A549 (cell line): ENCODE measurements at regions not wholly inside any gene's neighbourhood (a gene's known extent, or its start where the extent isn't known, plus 50 kb on each side); places are given as distances from the start of the nearest gene placed in this dataset.
"Not testable (repeated sequence)": the region's sequence is repeated elsewhere in the genome, so short reads cannot be mapped to it uniquely, and the experiment has no call there.

Experiments
- ATAC-seq, 2 experiments: fragments of 200-7000 bp in 1 of 2; fragments of >200 bp in 1 of 2; cut with Nextera tagmentation in 1 of 2; cut with Tn5 transposase in 1 of 2; 3 replicates each; pipeline versions ENCODE4 v1.8.0 to v1.9.1; 2018 to 2020; ENCODE audit warnings: mild to moderate bottlenecking in 1 of 2, moderate library complexity in 1 of 2
- CTCF ChIA-PET: fragments of 300-600 bp; sonication (Branson Sonifier 250); formaldehyde crosslinking; extraction: SDS; loops from one replicate; lab custom pipeline; 2021; ENCODE audit warnings: antibody characterized with exemption, inconsistent platforms; lab: Yijun Ruan, JAX
- POLR2A ChIA-PET: fragments of 350-600 bp; formaldehyde crosslinking; extraction: SDS; loops from one replicate; lab custom pipeline; 2021; ENCODE audit warnings: antibody characterized with exemption, inconsistent platforms; lab: Yijun Ruan, JAX
- DNase-seq, 2 experiments: peaks; one replicate each; pipeline versions ENCODE4 v3.0.0 to v3.0.0-alpha.2; 2011 to 2016; ENCODE audit warnings: low read depth in 1 of 2, low spot score in 1 of 2
- FAIRE-seq: peaks from 2 replicates; lab custom pipeline; 2011; peaks lifted over from hg19 to GRCh38; lab: Jason Lieb, UNC
- H3K27ac ChIP-seq, 2 experiments: fragments of >200 bp; sonication (Bioruptor Twin); formaldehyde crosslinking; 3 replicates each; pipeline ENCODE4 v1.5.1; 2016 to 2017
- H3K4me1 ChIP-seq: fragments of >200 bp; sonication (Bioruptor Twin); formaldehyde crosslinking; 3 replicates; pipeline ENCODE4 v1.6.1; 2016
- H3K4me2 ChIP-seq: fragments of >200 bp; sonication (Bioruptor Twin); formaldehyde crosslinking; 3 replicates; pipeline ENCODE4 v1.6.1; 2016
- H3K4me3 ChIP-seq: fragments of >200 bp; sonication (Bioruptor Twin); formaldehyde crosslinking; 3 replicates; pipeline ENCODE4 v1.5.1; 2016
- H3K9me3 ChIP-seq: fragments of >200 bp; sonication (Bioruptor Twin); formaldehyde crosslinking; 3 replicates; pipeline ENCODE4 v1.6.1; 2016
- BHLHE40 ChIP-seq: IDR thresholded peaks from 2 replicates; pipeline ENCODE4 v1.6.1; 2012; ENCODE audit warnings: low read depth, low read length, inconsistent platforms
- CEBPB ChIP-seq, 2 experiments: fragments of >200 bp in 1 of 2; sonication (Bioruptor Twin) in 1 of 2; formaldehyde crosslinking in 1 of 2; IDR thresholded peaks; 2 replicates each; pipeline ENCODE4 v1.6.1; 2012 to 2016
- CHD4 ChIP-seq: fragments of 200-600 bp; sonication (generic); IDR thresholded peaks from 2 replicates; pipeline ENCODE4 v1.6.1; 2016; ENCODE audit warnings: antibody characterized with exemption, mild to moderate bottlenecking, borderline replicate concordance
- E2F6 ChIP-seq: IDR thresholded peaks from 2 replicates; pipeline ENCODE4 v1.6.1; 2012; ENCODE audit warnings: low read depth, borderline replicate concordance
- EHF ChIP-seq: fragments of 250-450 bp; sonication (Bioruptor Pico); IDR thresholded peaks from 2 replicates; pipeline ENCODE4 v1.5.0; 2020; ENCODE audit warnings: mild to moderate bottlenecking
- EHMT2 ChIP-seq: fragments of 200-600 bp; sonication (generic); IDR thresholded peaks from 2 replicates; pipeline ENCODE4 v1.6.1; 2016; ENCODE audit warnings: antibody characterized with exemption, low read depth, mild to moderate bottlenecking, moderate library complexity
- EP300 ChIP-seq, 2 experiments: fragments of >200 bp; sonication (Bioruptor Twin); formaldehyde crosslinking; IDR thresholded peaks; 2 replicates in 1 of 2; 3 replicates in 1 of 2; pipeline ENCODE4 v1.6.1; 2016 to 2017
- FOSB ChIP-seq: fragments of 250-450 bp; sonication (Bioruptor Pico); IDR thresholded peaks from 2 replicates; pipeline ENCODE4 v1.5.0; 2020; ENCODE audit warnings: mild to moderate bottlenecking, moderate library complexity
- FOSL2 ChIP-seq, 2 experiments: fragments of 450-650 bp in 1 of 2; fragments of >200 bp in 1 of 2; sonication (Bioruptor Twin) in 1 of 2; formaldehyde crosslinking; IDR thresholded peaks; 2 replicates each; pipeline versions ENCODE4 v1.5.0 to v1.6.1; 2016 to 2020; ENCODE audit warnings: mild to moderate bottlenecking in 1 of 2, moderate library complexity in 1 of 2
- FOXS1 ChIP-seq: fragments of 250-450 bp; sonication (Bioruptor Pico); IDR thresholded peaks from 2 replicates; pipeline ENCODE4 v1.5.0; 2020; ENCODE audit warnings: mild to moderate bottlenecking, moderate library complexity
- HDAC2 ChIP-seq: fragments of 200-600 bp; sonication (generic); IDR thresholded peaks from 2 replicates; pipeline ENCODE4 v1.6.1; 2016
- HEYL ChIP-seq: fragments of 250-450 bp; sonication (Bioruptor Pico); IDR thresholded peaks from 2 replicates; pipeline ENCODE4 v1.8.0; 2021; ENCODE audit warnings: mild to moderate bottlenecking, moderate library complexity
- HOXB13 ChIP-seq: fragments of 250-450 bp; sonication (Bioruptor Pico); IDR thresholded peaks from 2 replicates; pipeline ENCODE4 v1.5.0; 2020; ENCODE audit warnings: low read depth, mild to moderate bottlenecking, moderate library complexity
- HOXB5 ChIP-seq: fragments of 250-450 bp; sonication (Bioruptor Pico); IDR thresholded peaks from 2 replicates; pipeline ENCODE4 v1.5.0; 2020; ENCODE audit warnings: mild to moderate bottlenecking, moderate library complexity
- JUN ChIP-seq, 2 experiments: fragments of >200 bp; sonication (Bioruptor Twin); formaldehyde crosslinking; IDR thresholded peaks; 2 replicates in 1 of 2; 3 replicates in 1 of 2; pipeline ENCODE4 v1.6.1; 2016 to 2017
- KDM1A ChIP-seq: fragments of 200-600 bp; sonication (generic); IDR thresholded peaks from 2 replicates; pipeline ENCODE4 v1.6.1; 2016; ENCODE audit warnings: low read depth, mild to moderate bottlenecking
- MAFK ChIP-seq: fragments of 450-650 bp; IDR thresholded peaks from 2 replicates; pipeline ENCODE4 v1.6.1; 2014; ENCODE audit not compliant: partially characterized antibody
- MAX ChIP-seq: IDR thresholded peaks from 2 replicates; pipeline ENCODE4 v1.6.1; 2012
- MAZ ChIP-seq: fragments of 150-350 bp; IDR thresholded peaks from 2 replicates; pipeline ENCODE4 v1.6.1; 2014; ENCODE audit warnings: antibody characterized with exemption, low read depth, low read length, borderline replicate concordance
- POLR2A ChIP-seq: IDR thresholded peaks from 2 replicates; pipeline ENCODE4 v1.6.1; 2012; ENCODE audit warnings: mild to moderate bottlenecking, low read length
- REST ChIP-seq: fragments of 200-600 bp; sonication (generic); IDR thresholded peaks from 2 replicates; pipeline ENCODE4 v1.6.1; 2016; ENCODE audit warnings: antibody characterized with exemption, mild to moderate bottlenecking, moderate library complexity
- RNF2 ChIP-seq: fragments of 200-600 bp; sonication (generic); IDR thresholded peaks from 2 replicates; pipeline ENCODE4 v1.6.1; 2016; ENCODE audit warnings: low read depth, mild to moderate bottlenecking, antibody characterized with exemption, moderate library complexity, borderline replicate concordance
- SMC3 ChIP-seq: fragments of >200 bp; sonication (Bioruptor Twin); formaldehyde crosslinking; IDR thresholded peaks from 3 replicates; pipeline ENCODE4 v1.6.1; 2018; ENCODE audit warnings: inconsistent platforms
- SREBF2 ChIP-seq: fragments of 450-650 bp; IDR thresholded peaks from 2 replicates; pipeline ENCODE4 v1.6.1; 2014; ENCODE audit warnings: mild to moderate bottlenecking, moderate library complexity
- TP53 ChIP-seq: fragments of 250-450 bp; sonication (Bioruptor Pico); IDR thresholded peaks from 2 replicates; pipeline ENCODE4 v1.5.0; 2021; ENCODE audit warnings: mild to moderate bottlenecking, moderate library complexity
- ZSCAN20 ChIP-seq: fragments of 250-450 bp; sonication (Bioruptor Pico); IDR thresholded peaks from 2 replicates; pipeline ENCODE4 v1.8.0; 2022; ENCODE audit warnings: mild to moderate bottlenecking, moderate library complexity
- WGBS: methylation state at CpG from one replicate; pipeline ENCODE4 v1.1.6; 2017; ENCODE audit errors: missing lambda C conversion rate; 5-methylcytosine and 5-hydroxymethylcytosine counted together
- TF ChIP-seq, protein P1 (sequence below): IDR thresholded peaks from 2 replicates; pipeline ENCODE4 v1.6.1; 2012
- TF ChIP-seq, protein P2 (sequence below): fragments of >200 bp; sonication (Bioruptor Twin); formaldehyde crosslinking; IDR thresholded peaks from 2 replicates; pipeline ENCODE4 v1.6.1; 2016
- TF ChIP-seq, protein P3 (sequence below): fragments of >200 bp; sonication (Bioruptor Twin); formaldehyde crosslinking; IDR thresholded peaks from 3 replicates; pipeline ENCODE4 v1.6.1; 2016

DNA sequence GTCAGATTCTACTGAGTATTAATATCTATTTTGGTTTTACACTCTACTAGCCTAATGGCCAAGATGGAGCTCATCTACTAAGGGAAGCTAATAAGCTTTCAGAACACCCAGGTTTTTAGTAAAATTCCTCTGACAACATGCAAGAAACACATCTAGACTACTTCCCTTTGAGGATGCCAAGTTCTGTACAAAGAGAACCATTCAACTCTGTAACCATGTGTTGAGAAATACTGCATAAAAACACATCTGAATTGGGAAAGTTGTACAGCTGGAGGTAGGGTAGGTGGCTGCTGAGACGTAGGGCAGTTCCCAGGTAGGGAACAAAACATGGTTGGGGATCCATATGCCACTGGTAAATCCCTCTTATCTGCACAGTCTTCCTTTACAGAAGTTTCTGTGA, 66.2 kb downstream of the SC5D start:
- no peak for ATAC-seq
- CTCF ChIA-PET = no interaction called here

GRCh38 chr11:121359591-121359990, 67.0 kb downstream of the SC5D start:
- TF ChIP-seq EHMT2 (no peak), MAX (no peak), TP53 (no peak), KDM1A (no peak), RNF2 (no peak), MAZ (no peak), HDAC2 (no peak), HOXB5 (CRISPR knock-in tag) (no peak), EHF (CRISPR knock-in tag) (no peak), EP300 (IDR thresholded peaks at IDR 0.05) (no peak), FOXS1 (no peak), ZSCAN20 (no peak), POLR2A (no peak), CEBPB (IDR thresholded peaks at IDR 0.05) (no peak)
- TF ChIP-seq, protein P1, sequence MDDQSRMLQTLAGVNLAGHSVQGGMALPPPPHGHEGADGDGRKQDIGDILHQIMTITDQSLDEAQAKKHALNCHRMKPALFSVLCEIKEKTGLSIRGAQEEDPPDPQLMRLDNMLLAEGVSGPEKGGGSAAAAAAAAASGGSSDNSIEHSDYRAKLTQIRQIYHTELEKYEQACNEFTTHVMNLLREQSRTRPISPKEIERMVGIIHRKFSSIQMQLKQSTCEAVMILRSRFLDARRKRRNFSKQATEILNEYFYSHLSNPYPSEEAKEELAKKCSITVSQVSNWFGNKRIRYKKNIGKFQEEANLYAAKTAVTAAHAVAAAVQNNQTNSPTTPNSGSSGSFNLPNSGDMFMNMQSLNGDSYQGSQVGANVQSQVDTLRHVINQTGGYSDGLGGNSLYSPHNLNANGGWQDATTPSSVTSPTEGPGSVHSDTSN = no peak
- no peak for DNase-seq
- Histone ChIP-seq H3K4me2 (no peak overlapping the region), H3K9me3 (no peaks in the 10 kb centered on the region), H3K4me1 (no peaks in the 10 kb centered on the region), H3K4me3 (no peak overlapping the region), H3K27ac (no peak overlapping the region)
- FAIRE-seq = no peak
- CTCF ChIA-PET = no interaction called here
- POLR2A ChIA-PET = no interaction called here
- ATAC-seq = no peak

More for the DNA sequence above, 66.2 kb downstream of the SC5D start:
- TF ChIP-seq TP53 (no peak), JUN (IDR thresholded peaks at IDR 0.05) (no peak), E2F6 (no peak), HEYL (CRISPR knock-in tag) (no peak), BHLHE40 (no peak), FOSB (CRISPR knock-in tag) (no peak), SREBF2 (no peak)
- POLR2A ChIA-PET = no interaction called here
- FAIRE-seq (no peak), DNase-seq (no peak)
- H3K27ac ChIP-seq = no peak overlapping the region
- WGBS = 0% methylated on average over 1 of the region's 1 CpG
- H3K4me2 ChIP-seq = no peak overlapping the region
- H3K4me3 ChIP-seq = no peak overlapping the region
- H3K4me1 ChIP-seq = no peaks in the 10 kb centered on the region
- H3K9me3 ChIP-seq = no peaks in the 10 kb centered on the region

DNA sequence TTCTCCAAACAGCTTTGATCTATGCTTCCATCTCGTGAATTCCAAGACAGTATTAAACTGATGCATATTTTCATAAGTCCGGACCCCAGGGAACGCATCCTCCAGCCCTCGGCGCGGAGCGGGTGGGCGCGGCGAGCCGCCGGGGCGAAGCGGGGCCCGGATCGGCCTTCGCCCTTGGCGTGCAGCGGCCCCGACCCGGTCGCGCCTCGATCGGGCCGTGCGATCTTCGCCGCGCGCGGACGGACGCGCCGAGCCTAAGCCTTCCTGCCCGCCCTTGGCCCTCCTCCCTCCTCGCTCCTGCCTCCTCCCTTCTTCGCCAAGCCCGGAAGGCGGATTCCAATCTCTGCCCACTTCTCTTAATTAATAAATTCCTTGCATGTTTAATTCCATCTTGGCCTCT, 70.4 kb downstream of the SC5D start:
- CTCF ChIA-PET, H3K27ac ChIP-seq, POLR2A ChIA-PET, FAIRE-seq, H3K4me3 ChIP-seq, H3K4me1 ChIP-seq, DNase-seq, H3K9me3 ChIP-seq, H3K4me2 ChIP-seq: not testable (repeated sequence)
- 84% methylated on average over 41 of the region's 41 CpGs for WGBS
- ATAC-seq = peak in 1 of 2 experiments; percentile 97; a peak in 3 of 6 replicates

- Histone ChIP-seq H3K4me3 (no peak overlapping the region), H3K9me3 (no peaks in the 10 kb centered on the region), H3K4me2 (no peak overlapping the region), H3K4me1 (no peaks in the 10 kb centered on the region), H3K27ac (no peak overlapping the region)
- ChIA-PET CTCF (no interaction called here), POLR2A (no interaction called here)
- FAIRE-seq (no peak), DNase-seq (no peak), ATAC-seq (no peak)
- WGBS = 33% methylated on average over 4 of the region's 4 CpGs
- TF ChIP-seq, protein P2, sequence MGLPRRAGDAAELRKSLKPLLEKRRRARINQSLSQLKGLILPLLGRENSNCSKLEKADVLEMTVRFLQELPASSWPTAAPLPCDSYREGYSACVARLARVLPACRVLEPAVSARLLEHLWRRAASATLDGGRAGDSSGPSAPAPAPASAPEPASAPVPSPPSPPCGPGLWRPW = no peak
- no peak for TF ChIP-seq KDM1A
- no peak for TF ChIP-seq HOXB13 (CRISPR knock-in tag)
- no peak for TF ChIP-seq SMC3
- TF ChIP-seq MAFK = no peak
- TF ChIP-seq REST = no peak
- TF ChIP-seq, protein P3, sequence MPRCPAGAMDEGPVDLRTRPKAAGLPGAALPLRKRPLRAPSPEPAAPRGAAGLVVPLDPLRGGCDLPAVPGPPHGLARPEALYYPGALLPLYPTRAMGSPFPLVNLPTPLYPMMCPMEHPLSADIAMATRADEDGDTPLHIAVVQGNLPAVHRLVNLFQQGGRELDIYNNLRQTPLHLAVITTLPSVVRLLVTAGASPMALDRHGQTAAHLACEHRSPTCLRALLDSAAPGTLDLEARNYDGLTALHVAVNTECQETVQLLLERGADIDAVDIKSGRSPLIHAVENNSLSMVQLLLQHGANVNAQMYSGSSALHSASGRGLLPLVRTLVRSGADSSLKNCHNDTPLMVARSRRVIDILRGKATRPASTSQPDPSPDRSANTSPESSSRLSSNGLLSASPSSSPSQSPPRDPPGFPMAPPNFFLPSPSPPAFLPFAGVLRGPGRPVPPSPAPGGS = no peak
- no peak for TF ChIP-seq FOSL2 (IDR thresholded peaks at IDR 0.05)
- no peak for TF ChIP-seq FOSL2 (CRISPR knock-in tag; IDR thresholded peaks at IDR 0.05)
- TF ChIP-seq CHD4 = no peak
These were observed 72.7 kb downstream of the SC5D start for GRCh38 chr11:121365304-121365703.
